ENCODE measurements at regions not wholly inside any gene's neighbourhood (a gene's known extent, or its start where the extent isn't known, plus 50 kb on each side); places are given as distances from the start of the nearest gene placed in this dataset.
"Not testable (repeated sequence)": the region's sequence is repeated elsewhere in the genome, so short reads cannot be mapped to it uniquely, and the experiment has no call there.

DNA sequence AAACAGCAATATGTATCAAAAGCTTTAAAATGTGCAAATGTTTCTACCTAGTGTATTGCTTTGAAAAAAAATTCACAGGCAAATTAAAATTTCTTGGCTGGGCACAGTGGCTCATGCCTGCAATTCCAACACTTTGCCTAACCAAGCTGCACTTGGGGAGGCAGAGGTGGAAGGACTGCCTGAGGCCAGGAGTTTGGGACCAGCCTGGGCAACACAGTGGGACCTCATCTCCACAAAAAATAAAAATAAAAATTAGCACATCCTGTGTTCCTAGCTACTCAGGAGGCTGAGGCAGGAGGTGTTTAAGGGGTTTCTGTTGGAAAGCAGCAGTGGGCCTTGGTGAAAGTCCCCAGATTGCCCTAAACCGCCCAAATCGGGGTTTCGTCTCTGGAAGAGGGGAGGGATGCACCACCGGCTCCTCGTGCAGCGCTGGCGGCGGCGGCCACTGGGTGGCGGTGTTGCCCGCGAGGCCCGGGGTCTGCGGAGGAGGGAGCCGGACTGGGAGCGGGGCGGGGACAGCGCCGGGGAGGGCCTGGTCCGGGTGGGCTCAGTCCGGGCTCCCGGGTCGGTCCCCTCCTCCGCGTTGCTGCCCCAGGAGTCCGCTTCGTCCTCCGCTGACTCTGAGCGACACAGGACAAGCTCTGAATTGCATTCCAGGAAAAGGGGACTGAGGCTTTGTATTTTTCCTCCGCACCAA lies 265.6 kb downstream of the AACS start:
- DNase-seq (ENCODE audit: missing footprints) = peak; percentile 79
- ATAC-seq = peak; percentile 89
- intact Hi-C loops (cut with DNase I) = loop anchor here (1.0 to 5.0 kb wide), 2 partner anchors 73 to 148 kb away; no protein-coding TSS in a partner anchor

DNA sequence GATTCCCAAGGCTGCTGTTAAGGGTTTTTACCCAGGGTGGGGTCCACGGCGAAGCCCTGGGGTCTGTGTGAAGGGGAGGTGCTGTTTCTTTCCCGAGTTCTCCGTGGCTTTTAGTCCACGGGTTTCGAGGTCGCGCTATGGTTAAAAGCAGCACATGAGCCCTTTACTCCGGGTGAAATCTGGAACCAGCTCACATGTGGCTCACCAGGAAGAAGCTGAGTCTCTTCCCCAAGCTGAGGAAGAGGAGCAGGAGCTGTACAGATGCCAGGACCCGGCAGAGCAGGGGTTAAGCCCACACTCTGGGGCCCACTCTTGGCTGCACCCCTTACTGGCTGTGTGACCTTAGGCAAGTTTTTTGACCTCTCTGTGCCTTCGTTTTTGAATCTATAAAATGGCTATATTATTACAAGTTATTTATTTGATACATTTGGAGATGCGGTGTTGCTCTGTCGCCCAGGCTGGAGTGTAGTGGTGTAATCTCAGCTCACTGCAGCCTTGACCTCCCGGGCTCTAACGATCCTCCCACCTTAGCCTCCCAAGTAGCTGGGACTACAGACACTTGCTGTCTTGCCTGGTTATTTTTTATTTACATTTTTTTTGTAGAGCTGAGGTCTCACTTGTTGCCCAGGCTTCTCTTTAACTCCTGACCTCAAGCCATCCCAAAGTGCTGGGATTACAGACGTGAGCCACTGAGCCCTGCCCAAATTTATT lies 266.3 kb downstream of the AACS start:
- intact Hi-C loops (cut with DNase I) = loop anchor here (1.0 to 5.0 kb wide), 2 partner anchors 72 to 149 kb away; no protein-coding TSS in a partner anchor
- DNase-seq (ENCODE audit: missing footprints) = no peak
- ATAC-seq = no peak

DNA sequence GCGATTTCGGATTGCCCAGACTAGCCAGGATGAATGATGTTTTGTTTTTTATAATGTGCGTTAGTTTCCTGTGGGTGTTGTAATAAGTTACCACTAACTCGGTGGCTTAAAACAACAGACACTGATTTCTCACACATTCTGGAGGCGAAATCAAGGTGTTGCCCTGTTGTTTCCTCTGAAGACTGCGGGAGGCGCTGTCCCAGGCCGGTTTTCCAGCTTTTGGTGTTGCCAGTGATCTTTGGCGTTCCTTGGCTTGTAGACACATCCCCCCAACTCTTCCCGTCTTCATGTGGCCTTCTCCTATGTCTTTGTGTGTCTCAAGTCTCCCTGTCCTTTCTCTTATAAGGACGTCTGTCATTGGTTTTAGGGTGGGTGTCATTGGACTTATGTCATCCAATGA lies 267.7 kb downstream of the AACS start:
- ATAC-seq (no peak), DNase-seq (ENCODE audit: missing footprints) (no peak)
- intact Hi-C loops (cut with DNase I) = loop anchor here (5.0 kb wide), 1 partner anchor 151 kb away; no protein-coding TSS in a partner anchor

DNA sequence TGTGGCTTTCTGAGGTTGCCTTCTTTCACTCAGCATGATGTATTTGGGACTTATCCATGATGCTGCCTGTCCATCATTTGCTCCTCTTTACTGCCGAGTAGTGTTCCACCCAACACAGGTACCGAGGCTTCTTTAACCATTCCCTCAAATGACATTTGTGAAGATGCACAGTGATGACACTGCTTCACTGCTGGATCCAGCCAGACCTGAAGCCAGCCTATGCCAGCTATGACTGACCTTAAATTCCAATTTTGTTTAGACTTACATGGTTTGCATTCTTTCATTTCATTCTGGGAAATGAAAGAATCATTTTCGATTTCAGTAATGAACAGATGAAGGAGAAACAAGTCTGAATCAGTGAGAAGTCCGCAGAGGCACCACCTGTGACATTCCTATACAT lies 271.0 kb downstream of the AACS start:
- intact Hi-C loops (cut with DNase I) = no loop called here
- no peak for DNase-seq (ENCODE audit: missing footprints)
- no peak for ATAC-seq

DNA sequence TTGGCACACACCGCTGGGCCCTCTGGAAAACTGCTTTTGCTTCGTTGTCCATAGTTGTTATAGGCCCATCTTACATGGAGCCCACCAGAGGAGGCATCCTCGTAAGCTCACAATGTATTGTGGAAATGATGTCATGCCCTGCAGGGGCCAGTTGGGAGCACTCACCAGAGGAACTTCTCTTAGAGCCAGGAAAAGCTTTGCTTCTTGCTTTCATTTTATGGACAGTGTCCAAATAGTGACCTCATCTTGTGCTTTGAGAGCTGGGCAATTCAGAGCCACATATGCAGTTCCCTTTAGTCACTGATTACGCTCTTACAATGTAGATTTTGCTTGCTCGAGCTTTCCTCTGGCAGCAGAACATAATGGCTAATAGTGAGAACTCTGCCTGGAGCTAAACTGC lies 275.6 kb downstream of the AACS start:
- DNase-seq (ENCODE audit: missing footprints) = no peak

DNA sequence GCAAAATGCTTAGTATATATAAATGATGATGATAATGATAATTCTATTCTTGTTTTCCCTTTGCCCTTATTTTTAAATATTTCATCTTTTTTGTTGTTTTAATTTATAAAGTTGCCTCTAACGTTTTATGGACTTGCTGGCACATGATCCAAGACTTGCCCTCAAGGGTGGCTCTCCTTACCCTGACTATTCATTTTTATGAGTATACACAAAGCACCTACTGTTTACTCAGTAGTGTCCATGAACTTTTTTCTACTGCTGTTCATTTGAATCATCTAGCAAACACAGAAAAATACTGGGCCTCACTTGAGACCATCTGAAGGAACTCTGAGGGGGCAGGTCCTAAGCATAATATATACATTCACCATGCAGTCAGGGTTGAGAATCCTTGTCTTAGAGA lies 276.2 kb downstream of the AACS start:
- DNase-seq (ENCODE audit: missing footprints) (no peak), ATAC-seq (no peak)

More for the DNA sequence above, 275.6 kb downstream of the AACS start:
- ATAC-seq = peak; percentile 67
- intact Hi-C loops (cut with DNase I) = no loop called here

DNA sequence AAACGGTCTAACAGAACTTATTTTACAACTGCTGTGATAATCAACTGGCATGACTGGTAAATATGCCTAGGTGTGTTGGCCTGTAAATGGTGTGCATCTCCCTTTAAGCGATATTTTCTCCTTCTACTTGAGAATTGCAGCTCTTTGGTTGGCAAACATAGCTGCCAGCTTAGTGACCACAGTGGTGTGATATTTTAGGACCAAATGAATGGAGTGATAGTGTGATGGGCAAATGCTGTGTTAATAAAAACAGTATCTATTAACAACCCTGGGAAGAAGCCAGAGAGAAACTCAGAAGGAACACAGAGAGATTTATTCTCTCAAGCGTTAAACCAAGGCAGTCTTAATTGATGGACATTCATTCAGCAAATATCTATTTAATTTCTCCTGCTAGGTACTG lies 278.4 kb downstream of the AACS start:
- ATAC-seq = no peak
- DNase-seq (ENCODE audit: missing footprints) = no peak
- intact Hi-C loops (cut with DNase I) = no loop called here

More for the DNA sequence above, 276.2 kb downstream of the AACS start:
- intact Hi-C loops (cut with DNase I) = no loop called here

DNA sequence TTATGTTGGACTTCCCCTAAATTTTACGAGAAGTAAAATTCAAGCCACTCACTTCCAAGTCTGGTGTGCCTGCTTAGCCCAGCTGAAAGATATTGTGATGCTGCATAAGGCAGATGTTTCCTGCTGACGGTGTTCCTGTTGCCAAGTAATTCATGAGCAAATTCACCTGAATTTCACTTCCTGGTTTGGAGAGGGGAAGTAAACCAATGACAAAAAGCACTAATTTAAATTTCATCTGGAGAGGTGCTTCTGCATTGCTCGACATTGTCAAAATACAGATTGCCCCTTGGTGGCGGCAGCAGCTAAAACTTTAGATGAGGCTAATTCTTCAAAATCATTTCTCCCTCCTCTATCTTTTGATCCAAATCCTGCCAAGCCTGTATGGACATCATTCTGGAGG lies 281.1 kb downstream of the AACS start:
- intact Hi-C loops (cut with DNase I) = no loop called here
- no peak for DNase-seq (ENCODE audit: missing footprints)
- ATAC-seq = no peak

DNA sequence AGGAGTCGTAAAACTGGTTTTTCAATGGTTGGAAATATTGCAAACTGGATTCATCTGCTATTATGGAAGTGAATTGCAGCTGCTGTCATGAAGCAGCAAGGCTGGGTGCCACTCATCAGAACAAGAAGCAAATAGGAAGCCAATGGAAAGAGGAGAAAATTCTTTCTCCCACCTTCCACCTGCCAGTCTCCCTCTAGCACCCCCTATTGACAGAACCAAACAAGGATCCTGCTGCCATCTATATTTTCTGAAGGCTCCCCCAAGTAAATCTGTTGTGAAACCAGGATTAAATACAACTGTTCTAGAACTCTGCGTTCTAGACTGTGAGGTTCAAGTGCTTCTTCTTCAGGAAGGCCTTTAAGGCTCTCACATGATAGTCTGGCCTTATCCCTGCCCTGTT lies 286.6 kb downstream of the AACS start:
- no peak for ATAC-seq
- intact Hi-C loops (cut with DNase I) = no loop called here

DNA sequence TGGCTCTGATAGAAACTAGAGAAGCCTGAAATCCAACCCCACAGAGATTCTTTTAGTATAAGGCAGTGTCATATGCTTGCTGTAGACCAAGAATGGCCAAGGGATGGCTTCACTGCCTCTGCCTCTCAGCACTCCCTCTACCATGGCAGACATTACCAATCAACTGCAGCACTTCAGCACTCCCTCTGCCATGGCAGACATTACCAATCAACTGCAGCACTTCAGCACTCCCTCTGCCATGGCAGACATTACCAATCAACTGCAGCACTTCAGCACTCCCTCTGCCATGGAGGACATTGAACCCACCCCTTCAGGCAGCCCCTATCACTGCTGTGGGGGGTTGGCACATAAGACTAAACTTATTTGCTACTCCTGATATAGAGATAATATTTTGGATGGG lies 287.8 kb downstream of the AACS start:
- DNase-seq (ENCODE audit: missing footprints); intact Hi-C loops (cut with DNase I); ATAC-seq: not testable (repeated sequence)

More for the DNA sequence above, 286.6 kb downstream of the AACS start:
- DNase-seq (ENCODE audit: missing footprints) = no peak

DNA sequence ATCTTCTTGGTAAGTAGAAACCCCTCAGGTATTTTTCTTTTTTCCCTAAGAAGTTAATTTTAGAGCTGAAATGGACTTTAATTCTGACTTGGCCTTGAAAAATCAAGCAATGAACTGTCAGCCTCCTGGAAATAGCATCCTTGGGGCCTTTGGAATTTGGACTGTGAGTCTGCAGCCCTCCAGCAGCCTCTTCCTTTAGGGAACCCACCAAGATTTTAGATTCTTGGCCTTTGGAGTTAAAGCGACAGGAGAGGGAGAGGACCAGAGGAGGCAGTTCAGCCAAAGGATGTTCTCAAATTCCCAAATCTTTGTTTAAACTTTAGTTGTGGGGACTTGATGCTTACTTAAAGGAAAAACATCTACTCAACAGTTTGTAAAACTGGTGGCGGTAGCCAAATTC lies 288.6 kb downstream of the AACS start:
- intact Hi-C loops (cut with DNase I) = no loop called here
- ATAC-seq (no peak), DNase-seq (ENCODE audit: missing footprints) (no peak)

DNA sequence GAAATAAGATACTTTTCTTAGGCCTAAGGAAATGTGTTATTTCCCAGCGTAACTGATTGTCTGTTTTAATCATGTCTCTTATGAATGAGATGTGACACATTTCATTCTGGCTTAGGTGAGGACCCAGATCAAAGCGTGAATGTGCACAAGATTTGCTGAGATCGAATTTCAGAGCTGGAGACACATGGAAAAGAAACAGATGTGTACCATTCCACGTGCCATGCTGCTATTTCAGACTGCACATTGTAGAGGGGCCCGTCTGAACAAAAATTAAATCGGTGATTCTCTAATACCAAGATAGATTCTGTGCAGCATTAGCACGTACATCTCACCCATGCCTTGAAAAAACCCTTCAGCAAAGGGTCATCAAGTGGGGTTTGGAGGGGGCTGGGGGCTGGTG lies 290.4 kb downstream of the AACS start:
- ATAC-seq = no peak
- DNase-seq (ENCODE audit: missing footprints) = no peak
- intact Hi-C loops (cut with DNase I) = no loop called here

DNA sequence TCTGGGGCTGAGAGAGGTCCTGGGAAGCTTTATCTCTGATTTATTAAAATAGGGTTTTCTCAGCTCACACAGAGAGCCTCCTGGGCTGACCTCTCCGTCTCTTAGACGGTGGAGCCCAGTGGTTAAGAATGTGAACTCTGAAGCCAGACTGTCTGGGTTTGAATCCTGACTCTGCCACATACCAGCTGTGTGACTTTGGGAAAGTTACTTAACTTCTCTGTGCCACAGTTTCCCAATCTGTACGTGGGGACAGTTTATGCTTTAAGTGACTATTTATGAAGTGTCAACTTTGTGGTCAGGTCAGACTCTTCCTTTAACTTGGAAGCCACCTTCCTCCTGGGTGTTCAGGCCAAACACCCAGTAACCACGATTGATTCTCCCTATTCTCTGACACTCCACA lies 290.9 kb downstream of the AACS start:
- no peak for ATAC-seq
- intact Hi-C loops (cut with DNase I) = no loop called here
- DNase-seq (ENCODE audit: missing footprints) = no peak

DNA sequence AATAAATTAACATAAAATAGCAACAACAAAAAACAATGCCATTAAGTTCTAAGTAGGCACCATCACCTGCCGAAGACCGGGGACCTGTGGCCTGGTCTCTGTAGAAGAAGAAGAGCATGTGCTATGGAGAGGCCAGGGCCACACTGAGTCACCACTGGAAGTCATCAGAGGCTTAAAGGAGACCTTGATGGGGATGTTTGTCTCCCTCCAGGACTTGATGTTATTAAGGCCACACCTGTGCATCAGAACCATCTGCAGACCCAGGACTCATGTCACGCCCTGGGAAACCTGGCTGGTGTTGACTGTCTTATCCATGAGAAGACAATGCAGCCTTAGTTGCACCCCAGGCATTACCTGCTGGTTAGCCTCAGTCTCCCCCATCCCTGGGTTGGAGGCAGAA lies 292.3 kb downstream of the AACS start:
- DNase-seq (ENCODE audit: missing footprints) (no peak), ATAC-seq (no peak)
- intact Hi-C loops (cut with DNase I) = no loop called here

DNA sequence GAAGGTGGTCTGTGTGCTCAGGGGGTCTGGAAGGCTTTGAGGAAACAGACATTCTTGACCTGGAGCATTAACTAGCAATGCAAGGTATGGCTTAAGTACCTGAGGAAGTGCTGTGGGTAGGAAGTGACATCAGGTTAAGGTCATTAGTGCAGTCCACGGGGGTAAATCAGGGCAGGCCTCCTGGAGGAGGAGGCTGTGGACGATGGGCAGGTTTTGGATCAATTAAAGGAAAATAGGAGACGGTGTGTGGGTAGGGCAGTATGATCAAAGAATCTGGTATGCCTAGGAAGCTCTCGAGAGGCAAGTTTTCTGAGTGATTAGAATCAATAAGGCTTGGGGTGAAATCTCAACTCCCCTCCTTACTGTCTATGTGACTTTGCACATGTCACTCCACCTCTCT lies 295.3 kb downstream of the AACS start:
- intact Hi-C loops (cut with DNase I) = no loop called here
- ATAC-seq (no peak), DNase-seq (ENCODE audit: missing footprints) (no peak)

DNA sequence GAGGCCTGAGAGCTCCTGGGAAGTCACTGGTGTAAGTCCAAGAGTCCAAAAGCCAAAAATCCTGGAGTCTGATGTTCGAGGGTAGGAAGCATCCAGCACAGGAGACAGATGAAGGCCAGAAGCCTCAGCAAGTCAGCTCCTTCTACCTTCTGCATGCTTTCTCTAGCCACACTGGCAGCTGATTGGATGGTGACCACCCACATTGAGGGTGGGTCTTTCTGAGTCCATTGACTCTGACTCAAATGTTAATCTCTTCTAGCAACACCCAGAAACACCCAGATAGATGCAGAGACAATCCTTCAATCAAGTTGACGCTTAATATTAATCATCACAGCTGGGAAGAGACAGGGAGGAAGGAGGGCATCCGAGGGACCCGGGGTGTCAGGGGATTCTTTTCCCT lies 305.8 kb downstream of the AACS start:
- intact Hi-C loops (cut with DNase I) = no loop called here
- no peak for ATAC-seq
- DNase-seq (ENCODE audit: missing footprints) = peak; percentile 39

DNA sequence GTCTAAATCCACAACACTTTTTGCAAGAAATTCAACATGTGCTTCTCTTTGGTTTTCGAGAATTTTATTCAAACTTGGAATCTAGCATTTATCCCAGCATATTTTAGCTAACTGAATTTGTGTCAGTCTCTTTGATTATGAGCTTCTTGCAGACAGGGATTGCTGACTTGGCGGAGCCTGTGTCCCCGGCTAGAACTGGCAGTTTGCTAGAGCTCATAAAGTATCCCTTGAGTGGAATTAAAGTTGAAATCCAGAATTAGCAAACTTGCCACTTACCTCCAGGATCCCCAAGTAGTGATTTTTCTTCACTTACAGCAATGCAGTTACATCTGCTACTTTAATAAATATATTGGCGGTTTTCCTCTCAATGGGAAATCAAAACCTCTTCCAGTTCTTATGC lies 306.9 kb downstream of the AACS start:
- intact Hi-C loops (cut with DNase I) = no loop called here
- no peak for ATAC-seq
- DNase-seq (ENCODE audit: missing footprints) = no peak

DNA sequence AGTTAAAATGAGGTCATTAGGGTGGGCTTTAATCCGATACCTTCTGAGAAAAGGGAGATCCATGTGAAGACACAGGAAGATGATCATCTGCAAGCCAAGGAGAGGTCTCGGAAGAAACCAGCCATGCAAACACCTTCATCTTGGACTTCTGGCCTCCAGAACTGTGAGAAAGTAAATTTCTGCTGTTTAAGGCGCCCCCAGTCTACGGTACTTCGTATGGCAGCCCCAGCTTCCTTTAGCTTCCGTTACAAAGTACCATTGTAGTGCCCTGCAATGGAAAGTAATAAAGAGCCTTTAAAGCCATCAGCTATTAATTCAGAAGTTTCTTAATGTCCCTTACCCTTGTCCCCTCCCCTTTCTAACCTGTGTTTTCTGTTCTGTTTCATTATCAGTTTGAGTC lies 308.1 kb downstream of the AACS start:
- DNase-seq (ENCODE audit: missing footprints) (no peak), ATAC-seq (no peak)
- intact Hi-C loops (cut with DNase I) = no loop called here

DNA sequence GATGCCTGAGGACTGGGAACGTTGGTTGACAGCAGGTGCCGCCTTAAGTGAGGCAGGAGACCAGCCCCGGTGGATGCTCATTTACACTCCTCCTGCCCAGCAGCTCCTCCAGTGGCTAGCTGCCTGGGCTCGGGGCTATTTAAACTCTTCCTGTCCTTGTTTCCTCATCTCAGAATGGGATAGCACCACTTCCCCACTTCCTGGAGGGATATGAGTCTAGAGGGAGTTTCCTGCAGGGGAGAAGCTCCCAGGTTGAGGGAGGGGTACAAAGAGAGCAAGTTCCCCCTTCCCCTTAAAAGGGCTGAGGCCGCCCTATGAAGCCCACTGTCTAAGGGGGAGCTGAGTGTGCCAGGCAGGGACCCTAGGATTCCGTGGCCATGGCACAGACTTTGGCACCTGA lies 311.2 kb downstream of the AACS start:
- no peak for ATAC-seq
- intact Hi-C loops (cut with DNase I) = no loop called here
- peak; percentile 23 for DNase-seq (ENCODE audit: missing footprints)

DNA sequence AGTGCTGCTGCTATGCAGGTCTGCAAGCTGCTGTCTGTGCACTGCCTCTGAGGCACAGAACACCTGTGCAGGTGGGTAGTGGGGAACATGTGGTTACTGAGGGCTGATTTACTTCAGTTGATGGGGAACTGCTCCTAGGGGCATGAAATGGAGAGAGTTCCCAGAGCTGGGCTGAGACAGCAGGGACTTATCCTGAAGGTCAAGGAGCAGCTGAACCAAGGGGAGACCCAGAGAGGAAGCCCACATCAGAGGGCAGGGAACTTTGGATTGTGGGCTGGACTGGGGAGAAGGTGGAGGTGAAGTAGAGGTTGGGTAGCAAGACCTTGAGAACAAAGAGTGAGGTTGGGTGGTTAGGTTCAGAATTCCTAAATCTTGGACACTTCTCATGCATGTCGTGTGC lies 311.9 kb downstream of the AACS start:
- no peak for DNase-seq (ENCODE audit: missing footprints)
- intact Hi-C loops (cut with DNase I) = no loop called here

More for the DNA sequence above, 311.9 kb downstream of the AACS start:
- no peak for ATAC-seq
